Natural killer cell treated with Interleukin-12 subunit alpha and Interleukin-12 subunit beta and Interleukin-15 and Interleukin-18, amount 100 ng/mL, for 72 hours (primary cell): ENCODE measurements at regions not wholly inside any gene's neighbourhood (a gene's known extent, or its start where the extent isn't known, plus 50 kb on each side); places are given as distances from the start of the nearest gene placed in this dataset.
"Not testable (repeated sequence)": the region's sequence is repeated elsewhere in the genome, so short reads cannot be mapped to it uniquely, and the experiment has no call there.

Source experiments
- ATAC-seq, 2 donors: fragments of 150-1000 bp; cut with Tn5 transposase in 1 of 2; sonication (Bioruptor Pico), chemical (Tn5 transposase) in 1 of 2; 2 replicates each; pipeline ENCODE4 v1.10.0; 2021
- DNase-seq: peaks from one replicate; pipeline ENCODE4 v3.0.0; 2022; ENCODE audit warnings: low spot score
- H3K27ac Mint-ChIP-seq, 2 donors: 1 replicate in 1 of 2; 2 replicates in 1 of 2; pipeline ENCODE4 v1.8.0; 2022; ENCODE audit warnings: mixed read lengths in 2 of 2, mild to moderate bottlenecking in 1 of 2, moderate library complexity in 1 of 2
- H3K27me3 Mint-ChIP-seq, 2 donors: 1 replicate in 1 of 2; 2 replicates in 1 of 2; pipeline ENCODE4 v1.8.0; 2022; ENCODE audit warnings: mixed read lengths in 2 of 2
- H3K36me3 Mint-ChIP-seq: one replicate; pipeline ENCODE4 v1.8.0; 2022; ENCODE audit warnings: mixed read lengths
- H3K4me1 Mint-ChIP-seq, 2 donors: 1 replicate in 1 of 2; 2 replicates in 1 of 2; pipeline ENCODE4 v1.8.0; 2022; ENCODE audit warnings: low read depth in 2 of 2, mixed read lengths in 2 of 2, mild to moderate bottlenecking in 1 of 2
- H3K4me3 Mint-ChIP-seq: one replicate; pipeline ENCODE4 v1.8.0; 2022; ENCODE audit warnings: mixed read lengths
- H3K9me3 Mint-ChIP-seq: 2 replicates; pipeline ENCODE4 v1.8.0; 2022; ENCODE audit warnings: mixed read lengths

GRCh38 chr12:7591531-7591930 lies 74.2 kb downstream of the APOBEC1 start:
- ATAC-seq (no peak), DNase-seq (no peak)
- H3K9me3 Mint-ChIP-seq: no peaks in the 10 kb centered on the region
- H3K27ac Mint-ChIP-seq: no peak overlapping the region
- H3K27me3 Mint-ChIP-seq: peaks cover 25 to 33% of the 10 kb centered on the region in 2 donors
- peaks cover 0 to 3% of the 10 kb centered on the region in 2 donors for H3K4me1 Mint-ChIP-seq
- H3K4me3 Mint-ChIP-seq: no peak overlapping the region
- H3K36me3 Mint-ChIP-seq: no peaks in the 10 kb centered on the region

DNA sequence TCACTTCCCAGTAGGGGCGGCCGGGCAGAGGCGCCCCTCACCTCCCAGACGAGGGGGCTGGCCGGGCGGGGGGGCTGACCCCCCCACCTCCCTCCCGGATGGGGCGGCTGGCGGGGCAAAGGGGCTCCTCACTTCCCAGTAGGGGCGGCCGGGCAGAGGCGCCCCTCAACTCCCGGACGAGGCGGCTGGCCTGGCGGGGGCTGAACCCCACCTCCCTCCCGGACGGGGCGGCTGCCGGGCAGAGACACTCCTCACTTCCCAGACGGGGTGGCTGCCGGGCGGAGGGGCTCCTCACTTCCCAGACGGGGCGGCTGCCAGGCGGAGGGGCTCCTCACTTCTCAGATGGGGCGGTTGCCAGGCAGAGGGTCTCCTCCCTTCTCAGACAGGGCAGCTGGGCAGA lies 75.6 kb downstream of the APOBEC1 start:
- H3K4me1 Mint-ChIP-seq, H3K4me3 Mint-ChIP-seq, ATAC-seq, H3K9me3 Mint-ChIP-seq, H3K27ac Mint-ChIP-seq, DNase-seq, H3K36me3 Mint-ChIP-seq: not testable (repeated sequence)
- H3K27me3 Mint-ChIP-seq: peaks cover 30 to 33% of the 10 kb centered on the region in 2 donors

DNA sequence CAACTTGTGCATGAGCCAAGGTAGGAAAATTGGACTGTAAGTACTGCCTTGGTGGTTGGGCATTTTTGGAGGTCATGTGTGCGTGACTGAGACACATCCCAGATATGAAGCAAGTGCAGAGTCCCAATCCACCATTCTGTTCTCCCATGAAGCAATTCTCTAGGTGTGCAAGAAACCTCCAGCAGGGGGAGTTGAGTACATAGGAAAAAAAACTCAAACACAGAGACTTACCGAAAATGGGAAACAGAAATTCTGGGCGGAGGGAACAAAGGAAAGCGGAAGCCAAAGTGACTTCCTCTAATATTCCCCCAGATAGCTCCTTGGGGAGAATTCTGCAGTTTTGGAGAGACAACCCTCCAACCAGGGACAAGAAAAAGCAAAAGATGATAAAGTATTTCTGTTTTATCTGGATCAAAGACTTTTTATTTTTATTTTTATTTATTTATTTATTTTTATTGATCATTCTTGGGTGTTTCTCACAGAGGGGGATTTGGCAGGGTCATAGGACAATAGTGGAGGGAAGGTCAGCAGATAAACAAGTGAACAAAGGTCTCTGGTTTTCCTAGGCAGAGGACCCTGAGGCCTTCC lies 76.9 kb downstream of the APOBEC1 start:
- not testable (repeated sequence) for H3K4me3 Mint-ChIP-seq, H3K4me1 Mint-ChIP-seq, H3K36me3 Mint-ChIP-seq, H3K9me3 Mint-ChIP-seq, DNase-seq, H3K27ac Mint-ChIP-seq, ATAC-seq
- peaks cover 40 to 45% of the 10 kb centered on the region in 2 donors for H3K27me3 Mint-ChIP-seq

GRCh38 chr12:7584137-7584536 lies 80.6 kb upstream of the CD163 start:
- H3K36me3 Mint-ChIP-seq, H3K9me3 Mint-ChIP-seq, ATAC-seq, H3K27ac Mint-ChIP-seq, H3K4me3 Mint-ChIP-seq, H3K4me1 Mint-ChIP-seq, DNase-seq: not testable (repeated sequence)
- peaks cover 41 to 54% of the 10 kb centered on the region in 2 donors for H3K27me3 Mint-ChIP-seq

GRCh38 chr12:7583471-7583870 lies 79.9 kb upstream of the CD163 start:
- Mint-ChIP-seq H3K9me3 (no peaks in the 10 kb centered on the region), H3K4me3 (no peak overlapping the region), H3K4me1 (no peaks in the 10 kb centered on the region), H3K27me3 (peaks cover 39 to 54% of the 10 kb centered on the region in 2 donors), H3K27ac (no peak overlapping the region), H3K36me3 (peaks cover 5% of the 10 kb centered on the region)
- ATAC-seq (no peak), DNase-seq (no peak)

DNA sequence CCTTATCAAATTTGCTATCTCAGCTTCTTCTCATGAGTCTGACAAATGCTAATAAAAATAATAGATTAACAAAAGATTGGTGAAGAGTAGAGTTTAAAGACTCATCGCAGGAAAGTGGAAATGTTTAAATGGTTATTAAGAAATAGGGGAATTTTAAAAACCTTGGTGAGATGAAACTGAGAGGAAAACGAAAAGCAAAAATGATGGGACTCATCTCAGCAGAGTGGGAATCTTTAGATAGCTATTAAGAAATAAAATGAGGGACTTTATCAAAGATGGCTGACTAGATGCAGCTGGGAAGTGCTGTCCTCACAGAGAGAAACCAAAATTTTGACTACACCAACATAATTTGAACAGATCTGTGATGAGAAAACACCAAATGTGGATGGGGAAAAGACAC lies 79.2 kb upstream of the CD163 start:
- Mint-ChIP-seq H3K4me3 (no peak overlapping the region), H3K27ac (no peak overlapping the region), H3K36me3 (peaks cover 5% of the 10 kb centered on the region), H3K9me3 (no peaks in the 10 kb centered on the region), H3K27me3 (peaks cover 37 to 54% of the 10 kb centered on the region in 2 donors), H3K4me1 (no peaks in the 10 kb centered on the region)
- no peak for DNase-seq
- no peak for ATAC-seq

DNA sequence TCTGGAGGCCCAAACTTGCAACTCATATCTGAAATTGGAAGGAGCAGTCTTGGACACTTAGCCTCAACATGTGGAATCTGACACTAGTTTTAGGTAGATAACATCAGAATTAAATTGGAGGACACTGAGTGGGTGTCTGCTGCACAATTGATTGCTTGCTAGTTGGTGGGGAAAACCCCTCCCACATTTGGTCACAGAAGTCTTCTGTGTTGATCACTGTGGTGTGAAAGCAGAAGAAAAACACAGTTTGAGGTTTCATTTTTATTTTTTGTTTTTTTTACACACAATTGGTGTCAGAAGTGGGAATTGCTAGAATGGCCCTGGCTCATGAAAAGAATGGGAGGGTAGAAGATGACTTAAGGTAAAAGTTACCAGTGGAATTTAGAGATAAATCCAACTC lies 78.0 kb upstream of the CD163 start:
- ATAC-seq (no peak), DNase-seq (no peak)
- Mint-ChIP-seq H3K4me3 (no peak overlapping the region), H3K27ac (no peak overlapping the region), H3K36me3 (peaks cover 5% of the 10 kb centered on the region), H3K27me3 (peaks cover 36 to 48% of the 10 kb centered on the region in 2 donors), H3K9me3 (no peaks in the 10 kb centered on the region), H3K4me1 (no peaks in the 10 kb centered on the region)

DNA sequence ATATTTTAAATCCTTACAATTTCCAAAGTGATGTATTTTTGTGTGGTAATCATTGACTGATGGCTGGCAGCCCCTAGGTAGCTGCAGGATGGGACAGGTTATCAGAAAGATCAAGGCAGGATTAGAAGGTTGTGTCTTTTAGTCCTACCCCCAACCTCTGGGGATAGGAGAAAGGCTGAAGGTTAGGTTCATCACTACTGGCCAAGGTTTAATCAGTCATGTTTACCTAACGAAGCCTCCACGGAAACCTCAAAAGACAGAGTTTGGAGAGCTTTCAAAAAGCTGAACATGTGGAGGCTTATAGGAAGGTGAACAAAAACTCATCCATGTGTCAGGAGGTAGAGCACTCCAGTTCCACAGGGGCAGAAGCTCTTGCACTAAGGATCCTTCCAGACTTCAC lies 77.5 kb upstream of the CD163 start:
- Mint-ChIP-seq H3K36me3 (peaks cover 5% of the 10 kb centered on the region), H3K4me3 (no peak overlapping the region), H3K27ac (no peak overlapping the region), H3K27me3 (peaks cover 32 to 48% of the 10 kb centered on the region in 2 donors), H3K9me3 (no peaks in the 10 kb centered on the region), H3K4me1 (no peaks in the 10 kb centered on the region)
- ATAC-seq: no peak
- no peak for DNase-seq

DNA sequence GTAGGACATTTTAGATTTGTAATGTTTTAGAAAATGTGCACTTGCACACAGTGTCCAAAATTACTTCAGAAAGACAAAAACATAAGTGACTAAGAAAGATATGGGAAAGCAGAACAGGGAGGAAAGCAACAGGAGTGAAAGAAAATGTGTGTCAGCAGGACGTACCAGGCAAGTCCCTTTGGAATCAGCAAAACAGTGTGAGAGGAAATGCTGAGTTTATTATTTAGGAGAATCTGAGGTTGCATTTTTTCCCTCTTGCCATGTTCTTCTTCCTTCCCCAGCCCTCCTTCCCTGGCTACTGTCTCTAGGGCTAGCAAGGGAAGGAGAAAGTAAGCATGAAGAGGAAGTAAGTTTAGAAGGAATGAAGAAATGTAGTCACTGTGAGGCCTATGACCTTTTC lies 67.7 kb upstream of the CD163 start:
- peaks cover 25 to 77% of the 10 kb centered on the region in 2 donors for H3K27me3 Mint-ChIP-seq
- ATAC-seq (no peak), DNase-seq (no peak)
- H3K4me1 Mint-ChIP-seq: no peaks in the 10 kb centered on the region
- no peak overlapping the region for H3K27ac Mint-ChIP-seq
- no peaks in the 10 kb centered on the region for H3K36me3 Mint-ChIP-seq
- no peak overlapping the region for H3K4me3 Mint-ChIP-seq
- peaks cover 2% of the 10 kb centered on the region for H3K9me3 Mint-ChIP-seq

DNA sequence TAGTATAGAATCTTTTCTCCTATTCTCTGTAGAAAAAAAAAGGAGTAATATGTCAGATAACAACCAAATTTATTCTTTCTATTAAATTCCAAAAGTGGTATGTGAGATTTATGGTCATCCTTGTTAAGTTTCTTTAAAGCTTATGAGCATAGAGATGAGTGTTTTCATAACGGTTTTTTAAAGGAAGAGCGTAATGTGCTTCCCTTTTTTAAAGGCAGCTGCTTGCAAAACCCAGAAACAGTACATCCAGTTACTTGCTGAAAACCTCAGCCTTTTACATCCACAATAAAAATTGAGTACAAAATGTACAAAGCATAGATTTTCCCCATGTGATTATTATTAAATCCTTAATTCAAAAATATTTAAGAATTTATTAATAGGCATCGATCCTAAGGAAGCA lies 53.6 kb upstream of the CD163 start:
- Mint-ChIP-seq H3K27me3 (peaks cover 29 to 35% of the 10 kb centered on the region in 2 donors), H3K27ac (no peak overlapping the region), H3K9me3 (no peaks in the 10 kb centered on the region), H3K4me1 (peaks cover 0 to 4% of the 10 kb centered on the region in 2 donors), H3K4me3 (no peak overlapping the region), H3K36me3 (peaks cover under 1% of the 10 kb centered on the region)
- DNase-seq (no peak), ATAC-seq (no peak)

- Mint-ChIP-seq H3K27me3 (peaks cover 22 to 38% of the 10 kb centered on the region in 2 donors), H3K4me3 (no peak overlapping the region), H3K9me3 (peaks cover 11% of the 10 kb centered on the region), H3K4me1 (peaks cover 0 to 4% of the 10 kb centered on the region in 2 donors), H3K36me3 (peaks cover 15% of the 10 kb centered on the region), H3K27ac (no peak overlapping the region)
- no peak for ATAC-seq
- DNase-seq: no peak
Measured at GRCh38 chr12:7555752-7556151, 52.2 kb upstream of the CD163 start.

DNA sequence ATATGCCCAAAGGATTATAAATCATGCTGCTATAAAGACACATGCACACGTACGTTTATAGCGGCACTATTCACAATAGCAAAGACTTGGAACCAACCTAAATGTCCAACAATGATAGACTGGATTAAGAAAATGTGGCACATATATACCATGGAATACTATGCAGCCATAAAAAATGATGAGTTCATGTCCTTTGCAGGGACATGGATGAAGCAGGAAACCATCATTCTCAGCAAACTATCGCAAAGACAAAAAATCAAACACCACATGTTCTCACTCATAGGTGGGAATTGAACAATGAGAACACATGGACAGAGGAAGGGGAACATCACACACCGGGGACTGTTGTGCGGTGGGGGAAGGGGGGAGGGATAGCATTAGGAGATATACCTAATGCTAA lies 51.3 kb upstream of the CD163 start:
- ATAC-seq, DNase-seq, H3K4me3 Mint-ChIP-seq, H3K4me1 Mint-ChIP-seq, H3K27ac Mint-ChIP-seq: not testable (repeated sequence)
- H3K9me3 Mint-ChIP-seq: peaks cover 11% of the 10 kb centered on the region
- H3K36me3 Mint-ChIP-seq: peaks cover 15% of the 10 kb centered on the region
- peaks cover 16 to 32% of the 10 kb centered on the region in 2 donors for H3K27me3 Mint-ChIP-seq
